IMR-90 (cell line): ENCODE measurements at regions not wholly inside any gene's neighbourhood (a gene's known extent, or its start where the extent isn't known, plus 50 kb on each side); places are given as distances from the start of the nearest gene placed in this dataset.

ENCODE experiments used
- ATAC-seq: fragments of 200-7000 bp; cut with Tn5 transposase; 2 replicates; pipeline ENCODE4 v1.9.1; 2020; ENCODE audit warnings: low read depth, mild to moderate bottlenecking, moderate library complexity
- BruUV-seq: library from RNA; stranded (reverse); fragments of 400-500 nt; replicated peaks from 2 replicates; lab custom pipeline; 2021; lab: Mats Ljungman, UMichigan
- CTCF ChIA-PET: fragments of 300-600 bp; formaldehyde crosslinking; extraction: SDS; loops from one replicate; lab custom pipeline; 2021; ENCODE audit warnings: antibody characterized with exemption; lab: Yijun Ruan, JAX
- POLR2A ChIA-PET: fragments of 300-600 bp; sonication (Branson Sonifier 250); formaldehyde crosslinking; loops from one replicate; lab custom pipeline; 2022; ENCODE audit warnings: antibody characterized with exemption; ENCODE audit not compliant: unreplicated experiment; lab: Charles Lee
- DNase-seq: peaks from one replicate; pipeline ENCODE4 v3.0.0; 2013
- H2AFZ ChIP-seq: replicated peaks from 2 replicates; pipeline ENCODE3; 2013; ENCODE audit warnings: low read length, mild to moderate bottlenecking; ENCODE audit not compliant: poor library complexity
- H2AK5ac ChIP-seq: 2 replicates; pipeline ENCODE4 v1.6.1; 2013; ENCODE audit warnings: low read depth, low read length, inconsistent platforms
- H2AK9ac ChIP-seq: replicated peaks from 2 replicates; pipeline ENCODE3; 2013; ENCODE audit warnings: mild to moderate bottlenecking, low read depth, low read length, moderate library complexity; ENCODE audit not compliant: poor library complexity
- H2BK120ac ChIP-seq: 2 replicates; pipeline ENCODE4 v1.6.1; 2013; ENCODE audit warnings: low read depth, low read length, inconsistent platforms
- H2BK15ac ChIP-seq: 3 replicates; pipeline ENCODE4 v1.6.1; 2013; ENCODE audit warnings: low read depth, low read length, inconsistent platforms
- H2BK20ac ChIP-seq: 2 replicates; pipeline ENCODE4 v1.6.1; 2013; ENCODE audit warnings: low read depth, mild to moderate bottlenecking, inconsistent platforms, low read length, moderate library complexity
- H2BK5ac ChIP-seq: 2 replicates; pipeline ENCODE4 v1.6.1; 2013; ENCODE audit warnings: mild to moderate bottlenecking, low read depth, low read length, inconsistent platforms; ENCODE audit not compliant: poor library complexity, severe bottlenecking
- H3K14ac ChIP-seq: replicated peaks from 2 replicates; pipeline ENCODE4 v1.6.1; 2013; ENCODE audit warnings: low read depth, low read length, inconsistent platforms
- H3K18ac ChIP-seq: 2 replicates; pipeline ENCODE4 v1.6.1; 2013; ENCODE audit warnings: low read depth, low read length, control low read depth
- H3K23ac ChIP-seq: 2 replicates; pipeline ENCODE4 v1.6.1; 2013; ENCODE audit warnings: low read depth, low read length, inconsistent platforms
- H3K27ac ChIP-seq: 2 replicates; pipeline ENCODE4 v1.5.1; 2013; ENCODE audit warnings: mild to moderate bottlenecking, control low read depth, low read length; ENCODE audit not compliant: insufficient read depth
- H3K27me3 ChIP-seq: 2 replicates; pipeline ENCODE4 v1.6.1; 2013; ENCODE audit warnings: low read length; ENCODE audit not compliant: control insufficient read depth, insufficient read depth
- H3K36me3 ChIP-seq: 2 replicates; pipeline ENCODE4 v1.6.1; 2013; ENCODE audit warnings: low read length, mixed read lengths; ENCODE audit not compliant: control insufficient read depth, insufficient read depth
- H3K4ac ChIP-seq: 2 replicates; pipeline ENCODE4 v1.6.1; 2013; ENCODE audit warnings: low read depth, low read length, inconsistent platforms
- H3K4me1 ChIP-seq: 2 replicates; pipeline ENCODE4 v1.6.1; 2013; ENCODE audit warnings: low read length, mixed read lengths; ENCODE audit not compliant: control insufficient read depth, insufficient read depth
- H3K4me2 ChIP-seq: 2 replicates; pipeline ENCODE4 v1.6.1; 2013; ENCODE audit warnings: low read depth, mild to moderate bottlenecking, control low read depth, low read length, moderate library complexity
- H3K4me3 ChIP-seq: 2 replicates; pipeline ENCODE4 v1.5.1; 2013; ENCODE audit warnings: low read depth, mild to moderate bottlenecking, control low read depth, low read length, moderate library complexity; ENCODE audit not compliant: insufficient read depth
- H3K56ac ChIP-seq: 2 replicates; pipeline ENCODE4 v1.6.1; 2013; ENCODE audit warnings: low read length, inconsistent platforms; ENCODE audit not compliant: insufficient read depth; ENCODE audit errors: extremely low read depth
- H3K79me1 ChIP-seq, 2 experiments: 2 replicates each; pipeline ENCODE4 v1.6.1; 2013; ENCODE audit warnings: low read length in 2 of 2, inconsistent platforms in 1 of 2, low read depth in 1 of 2
- H3K9ac ChIP-seq: 2 replicates; pipeline ENCODE4 v1.6.1; 2013; ENCODE audit warnings: low read depth, low read length, control low read depth
- H3K9me1 ChIP-seq: 2 replicates; pipeline ENCODE4 v1.6.1; 2013; ENCODE audit warnings: low read length, inconsistent platforms; ENCODE audit not compliant: insufficient read depth
- H3K9me3 ChIP-seq: 2 replicates; pipeline ENCODE4 v1.6.1; 2013; ENCODE audit warnings: low read length; ENCODE audit not compliant: control insufficient read depth, insufficient read depth
- H4K20me1 ChIP-seq: 2 replicates; pipeline ENCODE4 v1.6.1; 2013; ENCODE audit warnings: low read length, inconsistent platforms; ENCODE audit not compliant: insufficient read depth
- H4K5ac ChIP-seq: 2 replicates; pipeline ENCODE4 v1.6.1; 2013; ENCODE audit warnings: mild to moderate bottlenecking, low read depth, low read length, control low read depth
- H4K8ac ChIP-seq, 2 experiments: 2 replicates each; pipeline ENCODE4 v1.6.1; 2013; ENCODE audit warnings: low read depth in 2 of 2, low read length in 2 of 2, control low read depth in 1 of 2, inconsistent platforms in 1 of 2
- H4K91ac ChIP-seq: 2 replicates; pipeline ENCODE4 v1.6.1; 2013; ENCODE audit warnings: low read depth, low read length, inconsistent platforms; ENCODE audit not compliant: insufficient read depth
- CHD1 ChIP-seq: IDR thresholded peaks from 2 replicates; pipeline ENCODE4 v1.6.1; 2012; ENCODE audit warnings: low read depth, low read length, improper control_type of control experiment
- FOS ChIP-seq: fragments of 150-350 bp; IDR thresholded peaks from 2 replicates; pipeline ENCODE4 v1.6.1; 2016; ENCODE audit warnings: low read depth, low read length
- MAFK ChIP-seq: IDR thresholded peaks from 2 replicates; pipeline ENCODE4 v1.6.1; 2012; ENCODE audit warnings: low read depth, low read length, improper control_type of control experiment
- MAZ ChIP-seq: IDR thresholded peaks from 2 replicates; pipeline ENCODE4 v1.6.1; 2012; ENCODE audit warnings: low read depth, mild to moderate bottlenecking, low read length, improper control_type of control experiment, moderate library complexity, borderline replicate concordance
- MXI1 ChIP-seq: IDR thresholded peaks from 2 replicates; pipeline ENCODE4 v1.6.1; 2012; ENCODE audit warnings: low read depth, mild to moderate bottlenecking, low read length, moderate library complexity, borderline replicate concordance
- NFE2L2 ChIP-seq: fragments of 150-350 bp; IDR thresholded peaks from 2 replicates; pipeline ENCODE4 v1.6.1; 2016; ENCODE audit warnings: low read depth, mild to moderate bottlenecking, low read length
- POLR2A ChIP-seq: IDR thresholded peaks from 2 replicates; pipeline ENCODE4 v1.6.1; 2012; ENCODE audit warnings: mild to moderate bottlenecking, low read depth, low read length
- RAD21 ChIP-seq: IDR thresholded peaks from 2 replicates; pipeline ENCODE4 v1.6.1; 2012; ENCODE audit warnings: low read length, improper control_type of control experiment
- SMC3 ChIP-seq: fragments of 150-350 bp; IDR thresholded peaks from 2 replicates; pipeline ENCODE4 v1.6.1; 2016; ENCODE audit warnings: low read depth, mild to moderate bottlenecking, antibody characterized with exemption, low read length, moderate library complexity
- WGBS, 2 experiments: methylation state at CpG; one replicate each; pipeline versions ENCODE4 v1.1.5 to v1.1.7; 2013; ENCODE audit warnings: missing lambda C conversion rate in 2 of 2; ENCODE audit not compliant: insufficient read length in 1 of 2; ENCODE audit errors: extremely low coverage in 2 of 2; 5-methylcytosine and 5-hydroxymethylcytosine counted together
- dilution Hi-C: fragments of 300-500 bp; cut with HindIII; formaldehyde crosslinking; loops from one replicate; pipeline ENCODE4 v1.14.3; 2018; ENCODE audit warnings: low sequenced_read_pairs; ENCODE audit not compliant: unreplicated experiment
- in situ Hi-C: fragments of 300-500 bp; cut with MboI; formaldehyde crosslinking; loops from 3 replicates; pipeline ENCODE4 v1.14.3; 2019; ENCODE audit warnings: low sequenced_read_pairs, inconsistent platforms, mixed read lengths
- intact Hi-C: fragments of 100-400 bp; cut with micrococcal nuclease; formaldehyde crosslinking; loops from 2 replicates; pipeline ENCODE4 v1.10.0; 2022
- TF ChIP-seq, protein P1 (sequence below): fragments of 150-350 bp; IDR thresholded peaks from 2 replicates; pipeline ENCODE4 v1.6.1; 2016; ENCODE audit warnings: low read depth, mild to moderate bottlenecking, low read length, moderate library complexity, borderline replicate concordance
- TF ChIP-seq, protein P2 (sequence below): fragments of 150-350 bp; IDR thresholded peaks from 2 replicates; pipeline ENCODE4 v1.6.1; 2017; ENCODE audit warnings: mild to moderate bottlenecking, antibody characterized with exemption, low read length, low read depth

DNA sequence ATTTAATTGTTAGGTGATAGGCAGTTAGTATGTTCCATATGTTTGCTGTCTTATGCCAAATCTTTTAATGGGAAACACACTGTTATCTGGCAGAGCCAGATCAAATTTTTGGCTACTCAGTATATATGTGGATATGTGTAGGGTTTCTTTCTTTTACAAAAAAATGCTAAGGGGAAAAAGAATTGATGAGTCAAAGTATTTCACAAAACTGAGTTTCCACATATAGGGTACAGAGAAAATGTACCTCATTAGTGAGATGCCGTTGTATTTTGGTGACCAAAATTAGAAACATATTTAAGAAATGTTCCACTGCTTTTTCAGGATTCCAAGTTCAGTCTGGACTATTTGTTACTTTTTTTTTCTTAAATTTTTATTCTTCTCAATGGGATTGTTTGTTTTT lies 201.2 kb upstream of the PTGFR start:
- CTCF ChIA-PET: interaction anchor here (0.6 kb wide), 1 partner anchor 643 kb away, joined by 6 read pairs; no protein-coding TSS in a partner anchor
- no peak overlapping the region for H3K18ac ChIP-seq
- H2BK5ac ChIP-seq: no peak overlapping the region
- BruUV-seq: no TSS peak
- no peak overlapping the region for H4K5ac ChIP-seq
- H2BK120ac ChIP-seq: no peak overlapping the region
- H3K9me3 ChIP-seq: no peaks in the 10 kb centered on the region
- H4K8ac ChIP-seq: no peak overlapping the region
- no peak overlapping the region for H2BK20ac ChIP-seq
- no peak overlapping the region for H2AK5ac ChIP-seq
- H3K9ac ChIP-seq: no peak overlapping the region
- dilution Hi-C loops: no loop called here
- no peak overlapping the region for H2BK15ac ChIP-seq
- H3K23ac ChIP-seq: no peak overlapping the region
- H2AK9ac ChIP-seq: no peak overlapping the region
- H3K79me1 ChIP-seq: no peaks in the 10 kb centered on the region
- no peak overlapping the region for H3K56ac ChIP-seq
- in situ Hi-C loops: no loop called here
- no peaks in the 10 kb centered on the region for H3K27me3 ChIP-seq
- DNase-seq (no peak), ATAC-seq (no peak)
- TF ChIP-seq MAFK (no peak), POLR2A (no peak), NFE2L2 (no peak), MXI1 (no peak), SMC3 (no peak), RAD21 (no peak), CHD1 (no peak), MAZ (no peak), FOS (no peak)
- TF ChIP-seq, protein P1, sequence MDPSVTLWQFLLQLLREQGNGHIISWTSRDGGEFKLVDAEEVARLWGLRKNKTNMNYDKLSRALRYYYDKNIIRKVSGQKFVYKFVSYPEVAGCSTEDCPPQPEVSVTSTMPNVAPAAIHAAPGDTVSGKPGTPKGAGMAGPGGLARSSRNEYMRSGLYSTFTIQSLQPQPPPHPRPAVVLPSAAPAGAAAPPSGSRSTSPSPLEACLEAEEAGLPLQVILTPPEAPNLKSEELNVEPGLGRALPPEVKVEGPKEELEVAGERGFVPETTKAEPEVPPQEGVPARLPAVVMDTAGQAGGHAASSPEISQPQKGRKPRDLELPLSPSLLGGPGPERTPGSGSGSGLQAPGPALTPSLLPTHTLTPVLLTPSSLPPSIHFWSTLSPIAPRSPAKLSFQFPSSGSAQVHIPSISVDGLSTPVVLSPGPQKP: no peak
- TF ChIP-seq, protein P2, sequence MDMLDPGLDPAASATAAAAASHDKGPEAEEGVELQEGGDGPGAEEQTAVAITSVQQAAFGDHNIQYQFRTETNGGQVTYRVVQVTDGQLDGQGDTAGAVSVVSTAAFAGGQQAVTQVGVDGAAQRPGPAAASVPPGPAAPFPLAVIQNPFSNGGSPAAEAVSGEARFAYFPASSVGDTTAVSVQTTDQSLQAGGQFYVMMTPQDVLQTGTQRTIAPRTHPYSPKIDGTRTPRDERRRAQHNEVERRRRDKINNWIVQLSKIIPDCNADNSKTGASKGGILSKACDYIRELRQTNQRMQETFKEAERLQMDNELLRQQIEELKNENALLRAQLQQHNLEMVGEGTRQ: no peak
- no peak overlapping the region for H3K4ac ChIP-seq
- no peak overlapping the region for H3K4me2 ChIP-seq
- H3K4me3 ChIP-seq: no peak overlapping the region
- peaks cover 2% of the 10 kb centered on the region; the same call in 1 of the 2 replicates for H3K4me1 ChIP-seq
- peaks cover 2% of the 10 kb centered on the region for H3K9me1 ChIP-seq
- no peaks in the 10 kb centered on the region for H3K36me3 ChIP-seq
- whole genome bisulfite sequencing, 2 experiments: no CpG with 5 or more reads among the region's 1 CpG
- intact Hi-C loops: no loop called here
- POLR2A ChIA-PET: no interaction called here
- no peak overlapping the region for H4K91ac ChIP-seq
- no peak overlapping the region for H2AFZ ChIP-seq
- H3K14ac ChIP-seq: no peak overlapping the region
- H3K27ac ChIP-seq: no peak overlapping the region
- H4K20me1 ChIP-seq: no peaks in the 10 kb centered on the region
